ENCODE measurements at regions not wholly inside any gene's neighbourhood (a gene's known extent, or its start where the extent isn't known, plus 50 kb on each side); places are given as distances from the start of the nearest gene placed in this dataset.
"Not testable (repeated sequence)": the region's sequence is repeated elsewhere in the genome, so short reads cannot be mapped to it uniquely, and the experiment has no call there.

DNA sequence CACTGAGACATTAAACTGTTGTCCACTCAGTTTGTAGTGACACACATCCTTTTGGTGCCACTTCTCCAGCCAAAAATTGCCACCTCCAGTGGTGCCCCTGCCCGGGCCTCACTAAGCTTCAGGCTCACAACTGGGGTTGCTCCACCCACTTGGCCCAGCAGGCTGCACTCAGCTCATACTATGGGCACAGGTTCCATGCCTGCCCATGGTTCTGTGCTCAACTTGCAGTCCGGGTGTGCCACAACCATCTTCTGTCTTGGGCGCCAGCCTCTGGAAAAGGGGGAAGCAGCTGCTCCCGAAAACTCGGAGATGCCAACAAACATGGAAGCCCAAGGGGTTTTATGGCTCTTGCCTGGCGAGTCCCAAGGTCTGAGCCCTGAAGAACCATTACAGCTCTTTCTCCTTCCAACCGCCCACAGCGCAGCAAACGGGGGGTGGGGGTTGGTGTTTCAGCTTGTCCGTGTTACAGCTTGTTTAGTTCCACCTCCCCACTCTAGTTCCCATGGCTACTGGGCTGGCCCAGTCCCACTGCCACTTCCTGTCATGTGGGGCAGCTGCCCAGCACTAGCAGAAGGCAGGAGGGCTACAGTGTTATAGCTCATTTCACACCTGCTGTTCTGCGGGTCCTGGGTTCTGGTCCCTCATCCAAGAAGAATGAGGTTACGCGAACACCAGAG lies 998.3 kb downstream of the SLC16A7 start:
- H3K4me1 Mint-ChIP-seq (ENCODE audit: low read depth) = no peaks in the 10 kb centered on the region
- H3K9me3 Mint-ChIP-seq = peaks cover 19% of the 10 kb centered on the region
- H3K36me3 Mint-ChIP-seq (ENCODE audit: low read depth) = no peaks in the 10 kb centered on the region
- H3K4me3 Mint-ChIP-seq = no peak overlapping the region
- H3K27me3 Mint-ChIP-seq = no peaks in the 10 kb centered on the region
- no peak overlapping the region for H3K27ac Mint-ChIP-seq

GRCh38 chr12:60602601-60603000 lies 1006.8 kb downstream of the SLC16A7 start:
- H3K36me3 Mint-ChIP-seq (ENCODE audit: low read depth) = no peaks in the 10 kb centered on the region
- no peak overlapping the region for H3K4me3 Mint-ChIP-seq
- H3K9me3 Mint-ChIP-seq = peaks cover 16% of the 10 kb centered on the region
- no peaks in the 10 kb centered on the region for H3K27me3 Mint-ChIP-seq
- no peaks in the 10 kb centered on the region for H3K4me1 Mint-ChIP-seq (ENCODE audit: low read depth)
- no peak overlapping the region for H3K27ac Mint-ChIP-seq

- not testable (repeated sequence) for H3K27ac Mint-ChIP-seq; H3K36me3 Mint-ChIP-seq (ENCODE audit: low read depth); H3K27me3 Mint-ChIP-seq; H3K4me3 Mint-ChIP-seq; H3K4me1 Mint-ChIP-seq (ENCODE audit: low read depth)
- peaks cover 16% of the 10 kb centered on the region for H3K9me3 Mint-ChIP-seq
Measured at GRCh38 chr12:60603475-60603874, 1007.6 kb downstream of the SLC16A7 start.

GRCh38 chr12:60616400-60616799 lies 1020.6 kb downstream of the SLC16A7 start:
- Mint-ChIP-seq H3K9me3 (peaks cover 15% of the 10 kb centered on the region), H3K27ac (no peak overlapping the region), H3K27me3 (no peaks in the 10 kb centered on the region), H3K4me1 (ENCODE audit: low read depth) (no peaks in the 10 kb centered on the region), H3K36me3 (ENCODE audit: low read depth) (no peaks in the 10 kb centered on the region), H3K4me3 (no peak overlapping the region)

GRCh38 chr12:60630796-60631195 lies 1035.0 kb downstream of the SLC16A7 start:
- no peak overlapping the region for H3K27ac Mint-ChIP-seq
- H3K27me3 Mint-ChIP-seq = no peaks in the 10 kb centered on the region
- H3K4me1 Mint-ChIP-seq (ENCODE audit: low read depth) = no peaks in the 10 kb centered on the region
- H3K4me3 Mint-ChIP-seq = no peak overlapping the region
- peaks cover 3% of the 10 kb centered on the region for H3K9me3 Mint-ChIP-seq
- H3K36me3 Mint-ChIP-seq (ENCODE audit: low read depth) = no peaks in the 10 kb centered on the region

- Mint-ChIP-seq H3K4me1 (ENCODE audit: low read depth) (no peaks in the 10 kb centered on the region), H3K9me3 (peaks cover 17% of the 10 kb centered on the region), H3K4me3 (no peak overlapping the region), H3K27ac (no peak overlapping the region), H3K36me3 (ENCODE audit: low read depth) (no peaks in the 10 kb centered on the region), H3K27me3 (no peaks in the 10 kb centered on the region)
Measured at GRCh38 chr12:60644076-60644475, 1048.2 kb downstream of the SLC16A7 start.

DNA sequence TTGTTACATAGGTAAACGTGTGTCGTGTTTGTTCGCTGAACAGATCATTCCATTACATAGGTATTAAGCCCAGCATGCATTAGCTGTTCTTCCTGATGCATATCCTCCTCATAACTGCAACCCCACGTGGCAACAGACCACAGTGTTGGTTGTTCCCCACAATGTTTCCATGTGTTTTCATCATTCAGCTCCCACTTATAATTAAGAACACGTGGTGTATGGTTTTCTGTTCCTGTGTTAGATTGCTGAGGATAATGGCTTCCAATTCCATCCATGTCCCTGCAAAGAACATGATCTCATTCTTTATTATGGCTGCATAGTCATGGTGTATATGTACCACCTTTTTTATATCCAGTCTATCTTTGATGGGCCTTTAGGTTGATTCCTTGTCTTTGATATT lies 1071.1 kb downstream of the SLC16A7 start:
- Mint-ChIP-seq H3K27me3 (no peaks in the 10 kb centered on the region), H3K9me3 (peaks cover 5% of the 10 kb centered on the region), H3K4me3 (no peak overlapping the region), H3K27ac (no peak overlapping the region), H3K36me3 (ENCODE audit: low read depth) (no peaks in the 10 kb centered on the region), H3K4me1 (ENCODE audit: low read depth) (no peaks in the 10 kb centered on the region)

DNA sequence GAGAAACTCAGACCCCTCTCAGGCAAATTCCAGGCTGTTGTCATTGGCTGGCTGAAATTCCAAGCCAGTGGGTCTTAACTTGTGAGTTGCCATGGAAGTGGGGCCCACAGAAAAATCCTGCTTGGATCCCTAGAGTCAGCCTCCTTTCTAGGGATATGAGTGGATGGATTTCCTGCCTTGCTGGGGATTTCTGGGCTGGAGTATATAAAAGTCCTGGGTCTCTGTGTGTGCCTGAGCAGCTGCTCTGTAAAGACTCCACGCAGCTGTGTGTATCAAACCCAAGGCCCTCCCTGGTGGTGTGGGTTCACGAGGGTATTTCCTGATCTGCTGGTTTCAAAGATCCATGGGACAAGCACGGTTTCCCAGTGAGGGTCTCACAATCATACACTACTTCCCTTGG lies 1077.1 kb downstream of the SLC16A7 start:
- Mint-ChIP-seq H3K36me3 (ENCODE audit: low read depth) (no peaks in the 10 kb centered on the region), H3K9me3 (peaks cover 12% of the 10 kb centered on the region), H3K4me1 (ENCODE audit: low read depth) (no peaks in the 10 kb centered on the region), H3K27me3 (no peaks in the 10 kb centered on the region), H3K27ac (no peak overlapping the region), H3K4me3 (no peak overlapping the region)

GRCh38 chr12:60684988-60685655 lies 1089.3 kb downstream of the SLC16A7 start:
- H3K4me3 Mint-ChIP-seq = no peak overlapping the region
- no peak overlapping the region for H3K27ac Mint-ChIP-seq
- no peaks in the 10 kb centered on the region for H3K4me1 Mint-ChIP-seq (ENCODE audit: low read depth)
- no peaks in the 10 kb centered on the region for H3K36me3 Mint-ChIP-seq (ENCODE audit: low read depth)
- no peaks in the 10 kb centered on the region for H3K27me3 Mint-ChIP-seq
- H3K9me3 Mint-ChIP-seq = peaks cover 4% of the 10 kb centered on the region

DNA sequence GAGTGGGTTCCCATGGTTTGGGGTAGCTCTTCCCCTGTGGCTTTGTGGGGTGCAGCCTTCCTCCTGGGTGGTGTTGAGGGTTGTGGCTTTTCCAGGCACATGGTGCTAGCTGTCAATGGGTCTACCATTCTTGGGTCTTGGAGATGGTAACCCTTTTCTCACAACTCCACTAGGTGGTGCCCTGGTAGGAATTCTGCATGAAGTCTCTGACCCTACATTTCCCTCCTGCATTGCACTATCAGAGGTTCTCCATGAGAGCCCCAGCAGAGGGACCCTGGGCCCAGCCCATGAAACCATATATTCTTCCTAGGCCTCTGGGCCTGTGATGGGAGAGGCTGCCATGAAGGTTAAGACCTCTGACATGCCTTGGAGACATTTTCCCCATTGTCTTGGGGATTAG lies 1093.3 kb downstream of the SLC16A7 start:
- Mint-ChIP-seq H3K27ac (no peak overlapping the region), H3K27me3 (no peaks in the 10 kb centered on the region), H3K36me3 (ENCODE audit: low read depth) (no peaks in the 10 kb centered on the region), H3K9me3 (peaks cover 8% of the 10 kb centered on the region), H3K4me1 (ENCODE audit: low read depth) (no peaks in the 10 kb centered on the region), H3K4me3 (no peak overlapping the region)

DNA sequence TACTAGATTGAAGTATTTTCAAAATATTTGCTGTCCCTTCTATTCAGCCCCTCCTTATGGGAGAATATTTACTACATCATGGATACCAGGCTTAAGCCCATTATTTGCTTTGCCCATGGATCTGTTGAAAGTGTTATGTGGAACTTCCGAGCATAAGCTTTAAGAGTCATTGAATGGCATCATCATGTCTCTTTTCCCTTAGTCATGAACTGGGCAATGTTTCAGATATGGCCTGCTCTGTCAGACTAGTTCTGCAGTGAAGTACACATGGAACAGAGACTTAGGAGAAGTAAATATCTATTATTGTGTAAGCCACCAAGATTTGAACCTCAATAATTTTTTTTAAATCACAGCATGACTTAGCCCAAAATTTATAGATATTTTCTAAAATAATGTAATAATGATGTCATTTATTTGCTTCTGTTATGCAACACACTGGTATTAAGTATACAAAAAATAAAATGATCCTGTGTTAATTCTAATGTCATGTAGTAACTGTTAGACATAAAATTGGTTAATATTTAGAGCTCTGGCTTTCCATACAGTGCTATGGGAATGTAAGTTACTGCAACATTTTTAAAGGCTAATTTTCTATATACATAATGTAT lies 1097.3 kb downstream of the SLC16A7 start:
- Mint-ChIP-seq H3K4me3 (no peak overlapping the region), H3K9me3 (peaks cover 8% of the 10 kb centered on the region), H3K27me3 (no peaks in the 10 kb centered on the region), H3K36me3 (ENCODE audit: low read depth) (no peaks in the 10 kb centered on the region), H3K27ac (no peak overlapping the region), H3K4me1 (ENCODE audit: low read depth) (no peaks in the 10 kb centered on the region)

- no peaks in the 10 kb centered on the region for H3K36me3 Mint-ChIP-seq (ENCODE audit: low read depth)
- H3K4me3 Mint-ChIP-seq = no peak overlapping the region
- H3K27me3 Mint-ChIP-seq = no peaks in the 10 kb centered on the region
- H3K9me3 Mint-ChIP-seq = peaks cover 10% of the 10 kb centered on the region
- no peaks in the 10 kb centered on the region for H3K4me1 Mint-ChIP-seq (ENCODE audit: low read depth)
- no peak overlapping the region for H3K27ac Mint-ChIP-seq
Measured at GRCh38 chr12:60704171-60704914, 1108.5 kb downstream of the SLC16A7 start.

DNA sequence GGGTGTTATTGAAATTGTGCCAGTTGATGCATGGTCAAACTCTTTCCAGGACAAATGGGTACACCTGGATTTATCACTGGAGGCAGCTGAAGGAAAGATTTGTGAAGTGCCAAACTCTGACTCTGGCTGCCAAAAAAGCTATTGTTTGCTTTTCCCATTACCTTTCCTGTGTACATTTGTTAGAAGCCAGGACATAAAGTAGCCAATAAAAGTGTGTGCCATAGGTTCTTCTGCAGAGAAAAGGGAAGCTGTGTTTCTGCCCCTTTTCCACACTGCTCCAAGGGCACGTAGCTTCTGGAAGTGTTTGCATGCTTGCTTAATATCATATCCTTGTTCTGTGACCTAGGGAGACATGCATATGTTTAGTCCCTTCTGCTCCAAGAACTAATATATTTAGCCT lies 1114.4 kb downstream of the SLC16A7 start:
- Mint-ChIP-seq H3K4me1 (ENCODE audit: low read depth) (no peaks in the 10 kb centered on the region), H3K27me3 (no peaks in the 10 kb centered on the region)

DNA sequence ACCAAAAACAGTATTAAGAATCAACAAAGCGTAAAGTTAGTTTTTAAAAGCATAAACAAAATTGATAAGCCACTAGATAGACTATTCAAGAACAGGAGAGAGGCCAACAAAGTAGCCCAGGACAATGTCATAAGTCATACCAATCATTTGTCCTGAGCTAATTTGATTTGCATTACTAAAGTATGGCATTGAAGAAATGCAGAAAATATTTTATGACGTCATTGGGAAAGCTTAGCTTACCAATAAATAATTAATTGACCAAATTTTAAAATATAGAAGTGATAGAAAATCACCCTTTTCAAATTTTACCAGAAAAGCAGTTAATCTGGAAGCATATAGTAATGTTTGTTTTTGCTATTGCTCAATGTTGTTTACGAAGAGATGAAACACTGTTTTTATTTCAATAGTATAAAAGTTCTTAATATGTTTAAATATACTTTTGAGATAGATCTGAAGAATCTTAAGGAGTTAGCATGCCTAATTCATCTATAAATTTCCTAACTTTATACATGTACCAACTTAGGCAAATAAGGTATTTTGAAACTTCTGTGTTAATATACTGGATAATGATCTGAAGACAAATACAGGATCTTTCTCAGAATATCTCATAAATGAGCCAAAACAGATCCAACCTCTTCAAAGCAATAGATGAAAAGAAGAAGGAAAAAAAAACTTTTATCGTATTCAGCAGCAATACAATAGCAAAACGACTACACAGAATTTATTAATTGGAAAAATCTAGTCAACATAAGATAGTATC lies 1118.5 kb downstream of the SLC16A7 start:
- no peaks in the 10 kb centered on the region for H3K4me1 Mint-ChIP-seq (ENCODE audit: low read depth)
- H3K27ac Mint-ChIP-seq = no peak overlapping the region
- H3K4me3 Mint-ChIP-seq = no peak overlapping the region
- H3K9me3 Mint-ChIP-seq = peaks cover 19% of the 10 kb centered on the region
- no peaks in the 10 kb centered on the region for H3K36me3 Mint-ChIP-seq (ENCODE audit: low read depth)
- no peaks in the 10 kb centered on the region for H3K27me3 Mint-ChIP-seq

More for the DNA sequence above, 1114.4 kb downstream of the SLC16A7 start:
- peaks cover 20% of the 10 kb centered on the region for H3K9me3 Mint-ChIP-seq
- H3K36me3 Mint-ChIP-seq (ENCODE audit: low read depth) = no peaks in the 10 kb centered on the region
- no peak overlapping the region for H3K4me3 Mint-ChIP-seq
- no peak overlapping the region for H3K27ac Mint-ChIP-seq
